C4-2B (cell line): ENCODE measurements at regions not wholly inside any gene's neighbourhood (a gene's known extent, or its start where the extent isn't known, plus 50 kb on each side); places are given as distances from the start of the nearest gene placed in this dataset.

ENCODE experiments used
- ZFX ChIP-seq: fragments of 450-650 bp; IDR thresholded peaks from 2 replicates; pipeline ENCODE4 v1.6.1; 2017
- TF ChIP-seq, protein P1 (sequence below): fragments of 450-650 bp; conservative IDR thresholded peaks from 2 replicates; pipeline ENCODE4 v1.5.1; 2017; ENCODE audit warnings: mild to moderate bottlenecking

DNA sequence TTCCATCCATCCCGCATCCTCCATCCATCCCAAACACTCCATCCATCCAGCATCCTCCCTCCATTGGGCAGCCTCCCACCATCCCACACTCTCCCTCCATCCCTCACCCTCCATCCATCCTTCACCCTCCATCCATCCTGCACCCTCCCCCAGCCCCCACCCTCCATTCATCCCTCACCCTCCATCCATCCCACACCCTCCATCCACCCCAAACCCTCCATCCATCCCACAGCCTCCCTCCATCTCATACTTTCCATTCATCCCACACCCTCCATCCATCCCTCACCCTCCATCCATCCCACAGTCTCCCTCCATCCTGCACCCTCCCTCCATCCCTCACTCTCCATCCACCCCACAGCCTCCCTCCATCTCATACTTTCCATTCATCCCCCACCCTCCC is 60.4 kb downstream of the FOXI2 start:
- TF ChIP-seq, protein P1, sequence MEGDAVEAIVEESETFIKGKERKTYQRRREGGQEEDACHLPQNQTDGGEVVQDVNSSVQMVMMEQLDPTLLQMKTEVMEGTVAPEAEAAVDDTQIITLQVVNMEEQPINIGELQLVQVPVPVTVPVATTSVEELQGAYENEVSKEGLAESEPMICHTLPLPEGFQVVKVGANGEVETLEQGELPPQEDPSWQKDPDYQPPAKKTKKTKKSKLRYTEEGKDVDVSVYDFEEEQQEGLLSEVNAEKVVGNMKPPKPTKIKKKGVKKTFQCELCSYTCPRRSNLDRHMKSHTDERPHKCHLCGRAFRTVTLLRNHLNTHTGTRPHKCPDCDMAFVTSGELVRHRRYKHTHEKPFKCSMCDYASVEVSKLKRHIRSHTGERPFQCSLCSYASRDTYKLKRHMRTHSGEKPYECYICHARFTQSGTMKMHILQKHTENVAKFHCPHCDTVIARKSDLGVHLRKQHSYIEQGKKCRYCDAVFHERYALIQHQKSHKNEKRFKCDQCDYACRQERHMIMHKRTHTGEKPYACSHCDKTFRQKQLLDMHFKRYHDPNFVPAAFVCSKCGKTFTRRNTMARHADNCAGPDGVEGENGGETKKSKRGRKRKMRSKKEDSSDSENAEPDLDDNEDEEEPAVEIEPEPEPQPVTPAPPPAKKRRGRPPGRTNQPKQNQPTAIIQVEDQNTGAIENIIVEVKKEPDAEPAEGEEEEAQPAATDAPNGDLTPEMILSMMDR: no peak
- TF ChIP-seq ZFX: no peak
